Panc1 (cell line): ENCODE measurements at regions not wholly inside any gene's neighbourhood (a gene's known extent, or its start where the extent isn't known, plus 50 kb on each side); places are given as distances from the start of the nearest gene placed in this dataset.

Source experiments
- ATAC-seq: fragments of 200-7000 bp; cut with Tn5 transposase; 2 replicates; pipeline ENCODE4 v1.9.1; 2020; ENCODE audit warnings: mild to moderate bottlenecking, moderate library complexity
- BruUV-seq: library from RNA; stranded (reverse); fragments of 400-500 nt; replicated peaks from 2 replicates; lab custom pipeline; 2021; lab: Mats Ljungman, UMichigan
- CTCF ChIA-PET: fragments of 300-600 bp; sonication (Branson Sonifier 250); formaldehyde crosslinking; loops from one replicate; lab custom pipeline; 2022; ENCODE audit warnings: antibody characterized with exemption; lab: Charles Lee
- POLR2A ChIA-PET: fragments of 300-600 bp; sonication (Branson Sonifier 250); formaldehyde crosslinking; loops from one replicate; lab custom pipeline; 2022; ENCODE audit warnings: antibody characterized with exemption; lab: Charles Lee
- DNase-seq: peaks from one replicate; pipeline ENCODE4 v3.0.0-alpha.2; 2010; ENCODE audit warnings: low read depth, low spot score
- H3K27ac ChIP-seq: 2 replicates; pipeline ENCODE4 v1.5.1; 2011; ENCODE audit warnings: mild to moderate bottlenecking, low read length, inconsistent platforms
- H3K27me3 ChIP-seq: fragments of 200-500 bp; sonication (Bioruptor generic); 2 replicates; pipeline ENCODE4 v1.6.0; 2014; ENCODE audit warnings: low read length, inconsistent platforms; ENCODE audit not compliant: control insufficient read depth, insufficient read depth
- H3K36me3 ChIP-seq: fragments of 200-500 bp; sonication (Bioruptor generic); 2 replicates; pipeline ENCODE4 v1.5.1; 2014; ENCODE audit warnings: inconsistent platforms, mild to moderate bottlenecking, low read length, moderate library complexity; ENCODE audit not compliant: control insufficient read depth, insufficient read depth
- H3K4me1 ChIP-seq: 2 replicates; pipeline ENCODE4 v1.5.1; 2011; ENCODE audit warnings: inconsistent platforms, mild to moderate bottlenecking, low read length, moderate library complexity; ENCODE audit not compliant: control insufficient read depth, insufficient read depth
- H3K4me3 ChIP-seq, 2 experiments: 2 replicates each; pipeline ENCODE4 v1.5.1; 2011 to 2012; ENCODE audit warnings: low read depth in 2 of 2, low read length in 2 of 2, mild to moderate bottlenecking in 2 of 2, inconsistent platforms in 1 of 2, moderate library complexity in 1 of 2
- H3K9me3 ChIP-seq: fragments of 200-500 bp; sonication (Bioruptor generic); 2 replicates; pipeline ENCODE4 v1.5.1; 2014; ENCODE audit warnings: low read depth, mild to moderate bottlenecking, inconsistent platforms, low read length, moderate library complexity; ENCODE audit not compliant: control insufficient read depth, insufficient read depth
- CTCF ChIP-seq: fragments of 450-650 bp; IDR thresholded peaks from 2 replicates; pipeline ENCODE4 v1.5.1; 2017; ENCODE audit warnings: mild to moderate bottlenecking
- POLR2AphosphoS5 ChIP-seq: IDR thresholded peaks from 2 replicates; pipeline ENCODE4 v1.6.1; 2012; ENCODE audit warnings: mild to moderate bottlenecking, low read depth, low read length, moderate library complexity
- REST ChIP-seq, 2 experiments: IDR thresholded peaks; 2 replicates each; pipeline ENCODE4 v1.6.1; 2011 to 2012; ENCODE audit warnings: low read depth in 2 of 2, control low read depth in 1 of 2, low read length in 1 of 2, mild to moderate bottlenecking in 1 of 2, moderate library complexity in 1 of 2; ENCODE audit not compliant: insufficient read depth in 1 of 2
- SIN3A ChIP-seq: IDR thresholded peaks from 2 replicates; pipeline ENCODE4 v1.6.1; 2012; ENCODE audit warnings: low read depth, mild to moderate bottlenecking, low read length, moderate library complexity, borderline replicate concordance; ENCODE audit not compliant: insufficient read depth
- TCF7L2 ChIP-seq: IDR thresholded peaks from 2 replicates; pipeline ENCODE4 v1.6.1; 2011; ENCODE audit warnings: mild to moderate bottlenecking, low read depth, low read length, inconsistent platforms
- in situ Hi-C: cut with HindIII; loops from 2 replicates; pipeline ENCODE4 v1.10.0; 2016; ENCODE audit warnings: low sequenced_read_pairs, low pct_unique_long_range_greater_than_20kb
- intact Hi-C: fragments of 100-400 bp; cut with micrococcal nuclease; formaldehyde crosslinking; loops from one replicate; pipeline ENCODE4 v1.10.0; 2022; ENCODE audit not compliant: unreplicated experiment

- no peak; the same call in 1 of the 2 replicates for ATAC-seq
- H3K4me1 ChIP-seq: no peaks in the 10 kb centered on the region
- ChIA-PET CTCF (no interaction called here), POLR2A (no interaction called here)
- H3K27ac ChIP-seq: no peak overlapping the region
- no peak for DNase-seq
- no peak for TF ChIP-seq CTCF
- peaks cover 3% of the 10 kb centered on the region; the same call in 1 of the 2 replicates for H3K27me3 ChIP-seq
- H3K9me3 ChIP-seq: no peaks in the 10 kb centered on the region
- in situ Hi-C loops: no loop called here
- intact Hi-C loops: no loop called here
- no peak overlapping the region for H3K4me3 ChIP-seq
- H3K36me3 ChIP-seq: no peaks in the 10 kb centered on the region
- BruUV-seq: no TSS peak
Measured at GRCh38 chr10:131586958-131587357, 275.4 kb upstream of the TCERG1L start.

GRCh38 chr10:131587976-131588680 is 276.6 kb upstream of the TCERG1L start:
- BruUV-seq: no TSS peak
- no peaks in the 10 kb centered on the region for H3K9me3 ChIP-seq
- H3K27me3 ChIP-seq: peaks cover 3% of the 10 kb centered on the region; the same call in 1 of the 2 replicates
- POLR2A ChIA-PET: no interaction called here
- no peak for TF ChIP-seq POLR2AphosphoS5
- no peak for TF ChIP-seq REST (IDR thresholded peaks at IDR 0.05; ENCODE audit: insufficient read depth in 1 of 2, low read depth in 2 of 2, low read length in 1 of 2)
- no peak for TF ChIP-seq SIN3A
- TF ChIP-seq TCF7L2: no peak
- no peak for TF ChIP-seq CTCF
- DNase-seq: no peak
- intact Hi-C loops: no loop called here
- in situ Hi-C loops: no loop called here
- H3K4me3 ChIP-seq: no peak overlapping the region
- no peaks in the 10 kb centered on the region for H3K36me3 ChIP-seq
- no peak for ATAC-seq
- no peak overlapping the region for H3K27ac ChIP-seq
- no peaks in the 10 kb centered on the region for H3K4me1 ChIP-seq
- CTCF ChIA-PET: no interaction called here
